Mesodermal cell (in vitro differentiated cells): ENCODE measurements at regions not wholly inside any gene's neighbourhood (a gene's known extent, or its start where the extent isn't known, plus 50 kb on each side); places are given as distances from the start of the nearest gene placed in this dataset.

Source experiments
- H3K27ac ChIP-seq: 2 replicates; pipeline ENCODE4 v1.7.0; 2013; ENCODE audit warnings: mild to moderate bottlenecking, low read depth, low read length, moderate library complexity; ENCODE audit not compliant: severe bottlenecking
- H3K36me3 ChIP-seq: 2 replicates; pipeline ENCODE4 v1.7.1; 2013; ENCODE audit warnings: mild to moderate bottlenecking, low read length, moderate library complexity; ENCODE audit not compliant: control insufficient read depth, insufficient read depth
- H3K4me1 ChIP-seq: one replicate; pipeline ENCODE4 v1.7.1; 2013; ENCODE audit warnings: mild to moderate bottlenecking, low read length; ENCODE audit not compliant: insufficient read depth, control insufficient read depth, poor library complexity, severe bottlenecking
- H3K4me3 ChIP-seq: 2 replicates; pipeline ENCODE4 v1.7.0; 2013; ENCODE audit warnings: low read length, control low read depth, mild to moderate bottlenecking; ENCODE audit not compliant: insufficient read depth, poor library complexity, severe bottlenecking; ENCODE audit errors: extremely low read depth
- H3K9me3 ChIP-seq: 2 replicates; pipeline ENCODE4 v1.7.1; 2013; ENCODE audit warnings: mild to moderate bottlenecking, low read length, moderate library complexity; ENCODE audit not compliant: control insufficient read depth
- WGBS, 2 experiments: methylation state at CpG; one replicate each; pipeline ENCODE4 v1.1.5; 2013; ENCODE audit warnings: missing lambda C conversion rate in 2 of 2; ENCODE audit not compliant: insufficient coverage in 2 of 2; 5-methylcytosine and 5-hydroxymethylcytosine counted together

- whole genome bisulfite sequencing, 2 experiments = 78 to 83% methylated on average over 18 to 19 of the region's 20 CpGs
- no peak overlapping the region for H3K4me3 ChIP-seq
- peaks cover 24% of the 10 kb centered on the region for H3K4me1 ChIP-seq
- peaks cover 8% of the 10 kb centered on the region for H3K9me3 ChIP-seq
- H3K27ac ChIP-seq = peak overlapping the region; percentile 89
- no peaks in the 10 kb centered on the region for H3K36me3 ChIP-seq
These were observed 242.6 kb upstream of the CIBAR2 start for GRCh38 chr16:85354686-85355514.

- H3K36me3 ChIP-seq = no peaks in the 10 kb centered on the region
- no peak overlapping the region for H3K4me3 ChIP-seq
- WGBS, 2 experiments = 81 to 85% methylated on average over 6 to 7 of the region's 7 CpGs
- H3K27ac ChIP-seq = peak overlapping the region; percentile 89
- peaks cover 8% of the 10 kb centered on the region for H3K9me3 ChIP-seq
- H3K4me1 ChIP-seq = peaks cover 24% of the 10 kb centered on the region
These were observed 243.2 kb upstream of the CIBAR2 start for GRCh38 chr16:85355515-85355837.

- 91 to 100% methylated on average over 16 of the region's 17 CpGs for WGBS, 2 experiments
- H3K36me3 ChIP-seq = no peaks in the 10 kb centered on the region
- no peak overlapping the region for H3K4me3 ChIP-seq
- peaks cover 28% of the 10 kb centered on the region for H3K4me1 ChIP-seq
- H3K27ac ChIP-seq = no peak overlapping the region
- H3K9me3 ChIP-seq = peaks cover 8% of the 10 kb centered on the region
These were observed 243.9 kb upstream of the CIBAR2 start for GRCh38 chr16:85356157-85356556.

GRCh38 chr16:85357323-85357722, 245.1 kb upstream of the CIBAR2 start:
- Histone ChIP-seq H3K4me3 (no peak overlapping the region), H3K36me3 (no peaks in the 10 kb centered on the region), H3K9me3 (peaks cover 8% of the 10 kb centered on the region), H3K4me1 (peaks cover 28% of the 10 kb centered on the region), H3K27ac (no peak overlapping the region)
- 97 to 100% methylated on average over 9 to 12 of the region's 12 CpGs for WGBS, 2 experiments

GRCh38 chr16:85357924-85358505, 245.7 kb upstream of the CIBAR2 start:
- H3K9me3 ChIP-seq = peaks cover 2% of the 10 kb centered on the region
- WGBS, 2 experiments = 93 to 97% methylated on average over 14 to 16 of the region's 17 CpGs
- no peak overlapping the region for H3K4me3 ChIP-seq
- H3K27ac ChIP-seq = no peak overlapping the region
- H3K36me3 ChIP-seq = peaks cover under 1% of the 10 kb centered on the region
- H3K4me1 ChIP-seq = peaks cover 28% of the 10 kb centered on the region

GRCh38 chr16:85358704-85359146, 246.5 kb upstream of the CIBAR2 start:
- Histone ChIP-seq H3K4me1 (peaks cover 26% of the 10 kb centered on the region), H3K27ac (no peak overlapping the region), H3K4me3 (no peak overlapping the region), H3K9me3 (peaks cover under 1% of the 10 kb centered on the region), H3K36me3 (peaks cover 5% of the 10 kb centered on the region)
- WGBS, 2 experiments = 82 to 92% methylated on average over 6 to 10 of the region's 10 CpGs

GRCh38 chr16:85359147-85359822, 247.0 kb upstream of the CIBAR2 start:
- WGBS, 2 experiments = 93 to 94% methylated on average over 16 to 20 of the region's 21 CpGs
- no peak overlapping the region for H3K27ac ChIP-seq

GRCh38 chr16:85360323-85361277, 248.3 kb upstream of the CIBAR2 start:
- H3K27ac ChIP-seq = no peak overlapping the region
- WGBS, 2 experiments = 91% methylated on average over 31 to 33 of the region's 38 CpGs
- H3K4me3 ChIP-seq = no peak overlapping the region
- H3K36me3 ChIP-seq = peaks cover 5% of the 10 kb centered on the region
- peaks cover 7% of the 10 kb centered on the region for H3K9me3 ChIP-seq
- H3K4me1 ChIP-seq = peaks cover 17% of the 10 kb centered on the region

More at GRCh38 chr16:85359147-85359822, 247.0 kb upstream of the CIBAR2 start:
- no peak overlapping the region for H3K4me3 ChIP-seq
- peaks cover 6% of the 10 kb centered on the region for H3K9me3 ChIP-seq
- H3K4me1 ChIP-seq = peaks cover 21% of the 10 kb centered on the region
- peaks cover 5% of the 10 kb centered on the region for H3K36me3 ChIP-seq

- H3K4me3 ChIP-seq = no peak overlapping the region
- peaks cover 5% of the 10 kb centered on the region for H3K36me3 ChIP-seq
- no peak overlapping the region for H3K27ac ChIP-seq
- WGBS, 2 experiments = 88 to 91% methylated on average over 18 to 20 of the region's 23 CpGs
- H3K9me3 ChIP-seq = peaks cover 7% of the 10 kb centered on the region
- peaks cover 27% of the 10 kb centered on the region for H3K4me1 ChIP-seq
These were observed 249.3 kb upstream of the CIBAR2 start for GRCh38 chr16:85361441-85362118.
